ENCODE measurements at regions not wholly inside any gene's neighbourhood (a gene's known extent, or its start where the extent isn't known, plus 50 kb on each side); places are given as distances from the start of the nearest gene placed in this dataset.

GRCh38 chr11:19355601-19356000 lies 114.9 kb upstream of the E2F8 start:
- TF ChIP-seq CBX2 (IDR thresholded peaks at IDR 0.05; ENCODE audit: insufficient read depth, low read length, poor library complexity, severe bottlenecking) (no peak), LEF1 (IDR thresholded peaks at IDR 0.05) (no peak), POLR2A (conservative IDR thresholded peaks at IDR 0.05) (no peak)
